Neuronal stem cell (in vitro differentiated cells): ENCODE measurements at regions not wholly inside any gene's neighbourhood (a gene's known extent, or its start where the extent isn't known, plus 50 kb on each side); places are given as distances from the start of the nearest gene placed in this dataset.
A peak's percentile ranks its signal among the peaks of the same experiment; 100 is the strongest.

Experiments used
- DNase-seq: peaks from one replicate; pipeline ENCODE4 v3.0.0-alpha.2; 2013; ENCODE audit warnings: low spot score
- H2AFZ ChIP-seq: one replicate; pipeline ENCODE4 v1.6.1; 2013; ENCODE audit warnings: mild to moderate bottlenecking, low read length, inconsistent platforms
- H2AK5ac ChIP-seq: 2 replicates; pipeline ENCODE4 v1.6.1; 2013; ENCODE audit warnings: low read depth, mild to moderate bottlenecking, inconsistent platforms, low read length, moderate library complexity, mixed read lengths
- H2BK120ac ChIP-seq: 2 replicates; pipeline ENCODE4 v1.6.1; 2013; ENCODE audit warnings: low read depth, mild to moderate bottlenecking, inconsistent platforms, low read length, moderate library complexity, mixed read lengths
- H2BK12ac ChIP-seq: one replicate; pipeline ENCODE4 v1.6.1; 2013; ENCODE audit warnings: low read length, inconsistent platforms
- H2BK15ac ChIP-seq: 2 replicates; pipeline ENCODE4 v1.6.1; 2013; ENCODE audit warnings: mild to moderate bottlenecking, low read length, inconsistent platforms, mixed read lengths
- H2BK5ac ChIP-seq: one replicate; pipeline ENCODE4 v1.6.1; 2013; ENCODE audit warnings: inconsistent platforms, mild to moderate bottlenecking, low read length, moderate library complexity
- H3K14ac ChIP-seq: one replicate; pipeline ENCODE4 v1.6.1; 2013; ENCODE audit warnings: low read length, inconsistent platforms
- H3K18ac ChIP-seq: 2 replicates; pipeline ENCODE4 v1.6.1; 2013; ENCODE audit warnings: low read length, inconsistent platforms
- H3K23ac ChIP-seq: 2 replicates; pipeline ENCODE4 v1.6.1; 2013; ENCODE audit warnings: low read depth, mild to moderate bottlenecking, mixed read lengths, low read length, inconsistent platforms; ENCODE audit not compliant: poor library complexity
- H3K27ac ChIP-seq: replicated peaks from 3 replicates; pipeline ENCODE4 v1.5.1; 2013; ENCODE audit warnings: low read length, inconsistent platforms
- H3K27me3 ChIP-seq, 3 experiments: 2 replicates each; pipeline ENCODE4 v1.6.1; 2013; ENCODE audit warnings: low read length in 3 of 3, mild to moderate bottlenecking in 2 of 3, inconsistent platforms in 1 of 3, low read depth in 1 of 3, mixed read lengths in 1 of 3, moderate library complexity in 1 of 3; ENCODE audit not compliant: control insufficient read depth in 3 of 3, insufficient read depth in 3 of 3
- H3K36me3 ChIP-seq, 2 donors: replicated peaks in 1 of 2; 2 replicates each; pipeline ENCODE4 v1.6.1; 2013; ENCODE audit warnings: low read length in 2 of 2; ENCODE audit not compliant: control insufficient read depth in 2 of 2, insufficient read depth in 2 of 2
- H3K4ac ChIP-seq: 2 replicates; pipeline ENCODE4 v1.6.1; 2013; ENCODE audit warnings: inconsistent platforms, mild to moderate bottlenecking, low read length, moderate library complexity
- H3K4me1 ChIP-seq, 2 donors: 1 replicate in 1 of 2; 2 replicates in 1 of 2; pipeline ENCODE4 v1.6.1; 2013; ENCODE audit warnings: low read length in 2 of 2, low read depth in 1 of 2; ENCODE audit not compliant: control insufficient read depth in 2 of 2, insufficient read depth in 1 of 2
- H3K4me2 ChIP-seq: one replicate; pipeline ENCODE4 v1.6.1; 2013; ENCODE audit warnings: mild to moderate bottlenecking, low read length, inconsistent platforms; ENCODE audit not compliant: insufficient read depth, poor library complexity, severe bottlenecking
- H3K4me3 ChIP-seq, 2 donors: 2 replicates each; pipeline ENCODE4 v1.5.1; 2013; ENCODE audit warnings: low read length in 2 of 2, mild to moderate bottlenecking in 2 of 2, inconsistent platforms in 1 of 2, moderate library complexity in 1 of 2
- H3K79me1 ChIP-seq: one replicate; pipeline ENCODE4 v1.6.1; 2013; ENCODE audit warnings: low read depth, mild to moderate bottlenecking, inconsistent platforms, low read length, moderate library complexity
- H3K9ac ChIP-seq: one replicate; pipeline ENCODE4 v1.6.1; 2013; ENCODE audit warnings: mild to moderate bottlenecking, low read depth, low read length, inconsistent platforms; ENCODE audit not compliant: poor library complexity
- H3K9me3 ChIP-seq, 2 donors: replicated peaks in 1 of 2; 2 replicates each; pipeline versions ENCODE3 to v1.6.1; 2013; ENCODE audit warnings: low read length in 2 of 2, mild to moderate bottlenecking in 2 of 2, inconsistent platforms in 1 of 2, low read depth in 1 of 2, mixed read lengths in 1 of 2, moderate library complexity in 1 of 2; ENCODE audit not compliant: control insufficient read depth in 2 of 2, insufficient read depth in 1 of 2
- H4K8ac ChIP-seq: one replicate; pipeline ENCODE4 v1.6.1; 2013; ENCODE audit warnings: low read depth, mild to moderate bottlenecking, inconsistent platforms, low read length, moderate library complexity
- H4K91ac ChIP-seq: one replicate; pipeline ENCODE4 v1.6.1; 2013; ENCODE audit warnings: low read length, low read depth, mild to moderate bottlenecking, inconsistent platforms; ENCODE audit not compliant: poor library complexity
- WGBS, 2 donors: extraction: QIAGEN DNeasy Blood & Tissue Kit; methylation state at CpG; one replicate each; pipeline ENCODE4 v1.1.7; 2013; ENCODE audit warnings: missing lambda C conversion rate in 2 of 2, mixed read lengths in 1 of 2; ENCODE audit not compliant: insufficient read length in 2 of 2, insufficient replicate concordance in 1 of 2; ENCODE audit errors: extremely low coverage in 2 of 2; 5-methylcytosine and 5-hydroxymethylcytosine counted together

- no peak overlapping the region for H4K8ac ChIP-seq
- H2BK5ac ChIP-seq: no peak overlapping the region
- H3K9ac ChIP-seq: no peak overlapping the region
- H3K4me1 ChIP-seq: no peaks in the 10 kb centered on the region
- no peak overlapping the region for H3K4me2 ChIP-seq
- DNase-seq: no peak
- WGBS, 2 donors: no CpG with 5 or more reads among the region's 3 CpGs
- no peak overlapping the region for H4K91ac ChIP-seq
- H3K18ac ChIP-seq: no peak overlapping the region
- no peaks in the 10 kb centered on the region for H3K79me1 ChIP-seq
- H3K23ac ChIP-seq: no peak overlapping the region
- H3K27me3 ChIP-seq: no peaks in the 10 kb centered on the region
- no peaks in the 10 kb centered on the region for H3K9me3 ChIP-seq
- no peak overlapping the region for H3K4ac ChIP-seq
- H3K14ac ChIP-seq: no peak overlapping the region
- H2BK15ac ChIP-seq: no peak overlapping the region
- H3K36me3 ChIP-seq: no peaks in the 10 kb centered on the region
- no peak overlapping the region for H2AK5ac ChIP-seq
- no peak overlapping the region for H2BK120ac ChIP-seq
- no peak overlapping the region for H3K27ac ChIP-seq
- H2AFZ ChIP-seq: no peak overlapping the region
- H3K4me3 ChIP-seq: no peak overlapping the region
- H2BK12ac ChIP-seq: no peak overlapping the region
These were observed 68.0 kb downstream of the OTOR start for GRCh38 chr20:16816192-16816591.

GRCh38 chr20:16819483-16819882 lies 71.3 kb downstream of the OTOR start:
- no peak overlapping the region for H3K27ac ChIP-seq

GRCh38 chr20:16821211-16822089 lies 73.3 kb downstream of the OTOR start:
- Histone ChIP-seq H2BK5ac (no peak overlapping the region), H3K14ac (no peak overlapping the region), H3K4me1 (no peaks in the 10 kb centered on the region), H3K4me3 (no peak overlapping the region), H3K79me1 (no peaks in the 10 kb centered on the region), H2BK12ac (no peak overlapping the region), H3K4me2 (no peak overlapping the region), H4K91ac (no peak overlapping the region), H2BK15ac (no peak overlapping the region), H3K27me3 (no peaks in the 10 kb centered on the region), H4K8ac (no peak overlapping the region), H3K27ac (no peak overlapping the region), H2AK5ac (no peak overlapping the region), H3K36me3 (no peaks in the 10 kb centered on the region), H2AFZ (no peak overlapping the region), H3K4ac (no peak overlapping the region), H3K18ac (no peak overlapping the region), H3K9me3 (no peaks in the 10 kb centered on the region), H3K9ac (no peak overlapping the region), H2BK120ac (no peak overlapping the region), H3K23ac (no peak overlapping the region)
- DNase-seq: peak; percentile 35
- WGBS, 2 donors: no CpG with 5 or more reads among the region's 10 CpGs

More at GRCh38 chr20:16819483-16819882, 71.3 kb downstream of the OTOR start:
- Histone ChIP-seq H2AK5ac (no peak overlapping the region), H3K4me3 (no peak overlapping the region), H3K9ac (no peak overlapping the region), H3K4ac (no peak overlapping the region), H3K9me3 (no peaks in the 10 kb centered on the region), H3K14ac (no peak overlapping the region), H3K4me1 (no peaks in the 10 kb centered on the region), H4K91ac (no peak overlapping the region), H2BK15ac (no peak overlapping the region), H2BK5ac (no peak overlapping the region), H3K23ac (no peak overlapping the region), H4K8ac (no peak overlapping the region), H3K18ac (no peak overlapping the region), H3K79me1 (no peaks in the 10 kb centered on the region), H3K36me3 (no peaks in the 10 kb centered on the region), H2BK120ac (no peak overlapping the region), H2BK12ac (no peak overlapping the region), H2AFZ (no peak overlapping the region), H3K27me3 (no peaks in the 10 kb centered on the region), H3K4me2 (no peak overlapping the region)
- no peak for DNase-seq
- no CpG with 5 or more reads among the region's 2 CpGs for WGBS, 2 donors

- Histone ChIP-seq H3K23ac (no peak overlapping the region), H3K9ac (no peak overlapping the region), H2BK5ac (no peak overlapping the region), H3K4me1 (no peaks in the 10 kb centered on the region), H3K4me2 (no peak overlapping the region), H3K79me1 (no peaks in the 10 kb centered on the region), H3K9me3 (no peaks in the 10 kb centered on the region), H3K4me3 (no peak overlapping the region), H3K18ac (no peak overlapping the region), H3K4ac (no peak overlapping the region), H2AFZ (no peak overlapping the region), H4K8ac (no peak overlapping the region), H3K14ac (no peak overlapping the region), H3K27me3 (no peaks in the 10 kb centered on the region), H4K91ac (no peak overlapping the region), H2BK12ac (no peak overlapping the region), H3K36me3 (no peaks in the 10 kb centered on the region), H2BK15ac (no peak overlapping the region), H2AK5ac (no peak overlapping the region), H2BK120ac (no peak overlapping the region), H3K27ac (no peak overlapping the region)
- DNase-seq: no peak
- no CpG with 5 or more reads among the region's 1 CpG for WGBS, 2 donors
These were observed 76.5 kb downstream of the OTOR start for GRCh38 chr20:16824664-16825063.
